Adipocyte (in vitro differentiated cells): ENCODE measurements at regions not wholly inside any gene's neighbourhood (a gene's known extent, or its start where the extent isn't known, plus 50 kb on each side); places are given as distances from the start of the nearest gene placed in this dataset.
A peak's percentile ranks its signal among the peaks of the same experiment; 100 is the strongest.

Experiments
- DNase-seq: peaks from one replicate; pipeline ENCODE4 v3.0.0-alpha.2; 2015; ENCODE audit warnings: low read depth
- H3K27me3 ChIP-seq: replicated peaks from 2 replicates; pipeline ENCODE4 v1.7.0; 2013; ENCODE audit warnings: mild to moderate bottlenecking, low read length, moderate library complexity; ENCODE audit not compliant: control insufficient read depth, insufficient read depth
- H3K36me3 ChIP-seq: 2 replicates; pipeline ENCODE4 v1.7.0; 2013; ENCODE audit warnings: low read length, mild to moderate bottlenecking, moderate library complexity; ENCODE audit not compliant: control insufficient read depth, insufficient read depth, severe bottlenecking
- H3K4me1 ChIP-seq: 2 replicates; pipeline ENCODE4 v1.7.0; 2013; ENCODE audit warnings: mild to moderate bottlenecking, low read length, moderate library complexity; ENCODE audit not compliant: control insufficient read depth, insufficient read depth
- H3K4me3 ChIP-seq: 2 replicates; pipeline ENCODE4 v1.7.0; 2013; ENCODE audit warnings: mild to moderate bottlenecking, low read length, moderate library complexity
- H3K9ac ChIP-seq: 2 replicates; pipeline ENCODE4 v1.7.0; 2013; ENCODE audit warnings: mild to moderate bottlenecking, low read length, moderate library complexity
- H3K9me3 ChIP-seq: 2 replicates; pipeline ENCODE4 v1.7.0; 2013; ENCODE audit warnings: mild to moderate bottlenecking, low read length, moderate library complexity; ENCODE audit not compliant: control insufficient read depth

GRCh38 chr11:116065986-116066385 is 561.8 kb upstream of the CADM1 start:
- H3K9ac ChIP-seq, result no peak overlapping the region
- no peaks in the 10 kb centered on the region for H3K36me3 ChIP-seq
- H3K9me3 ChIP-seq, result no peaks in the 10 kb centered on the region
- DNase-seq, result no peak
- H3K4me3 ChIP-seq, result no peak overlapping the region
- peaks cover 4% of the 10 kb centered on the region for H3K27me3 ChIP-seq
- H3K4me1 ChIP-seq, result no peaks in the 10 kb centered on the region

GRCh38 chr11:116065191-116065895 is 561.1 kb upstream of the CADM1 start:
- Histone ChIP-seq H3K9me3 (no peaks in the 10 kb centered on the region), H3K36me3 (no peaks in the 10 kb centered on the region), H3K4me3 (no peak overlapping the region), H3K9ac (no peak overlapping the region), H3K4me1 (no peaks in the 10 kb centered on the region), H3K27me3 (peaks cover 4% of the 10 kb centered on the region)
- DNase-seq, result no peak

- H3K9me3 ChIP-seq, result no peaks in the 10 kb centered on the region
- peaks cover 4% of the 10 kb centered on the region for H3K27me3 ChIP-seq
- no peaks in the 10 kb centered on the region for H3K36me3 ChIP-seq
- DNase-seq, result peak; percentile 1
- no peaks in the 10 kb centered on the region for H3K4me1 ChIP-seq
- no peak overlapping the region for H3K4me3 ChIP-seq
- H3K9ac ChIP-seq, result no peak overlapping the region
Observed at GRCh38 chr11:116062490-116063171, 558.4 kb upstream of the CADM1 start.

- H3K9me3 ChIP-seq, result no peaks in the 10 kb centered on the region
- H3K27me3 ChIP-seq, result peaks cover 4% of the 10 kb centered on the region
- no peak for DNase-seq
- H3K4me1 ChIP-seq, result no peaks in the 10 kb centered on the region
- no peak overlapping the region for H3K4me3 ChIP-seq
- no peak overlapping the region for H3K9ac ChIP-seq
- H3K36me3 ChIP-seq, result no peaks in the 10 kb centered on the region
Observed at GRCh38 chr11:116062129-116062489, 557.9 kb upstream of the CADM1 start.

GRCh38 chr11:116061322-116061721 is 557.1 kb upstream of the CADM1 start:
- H3K9ac ChIP-seq, result no peak overlapping the region
- no peak overlapping the region for H3K4me3 ChIP-seq
- no peak for DNase-seq
- H3K4me1 ChIP-seq, result no peaks in the 10 kb centered on the region
- no peaks in the 10 kb centered on the region for H3K9me3 ChIP-seq
- H3K27me3 ChIP-seq, result peaks cover 4% of the 10 kb centered on the region
- H3K36me3 ChIP-seq, result no peaks in the 10 kb centered on the region

GRCh38 chr11:116059919-116060318 is 555.7 kb upstream of the CADM1 start:
- H3K9me3 ChIP-seq, result no peaks in the 10 kb centered on the region
- no peak for DNase-seq
- H3K4me3 ChIP-seq, result no peak overlapping the region
- H3K9ac ChIP-seq, result no peak overlapping the region
- no peaks in the 10 kb centered on the region for H3K36me3 ChIP-seq
- H3K4me1 ChIP-seq, result no peaks in the 10 kb centered on the region
- peaks cover 4% of the 10 kb centered on the region for H3K27me3 ChIP-seq

- no peak overlapping the region for H3K9ac ChIP-seq
- H3K4me3 ChIP-seq, result no peak overlapping the region
- no peaks in the 10 kb centered on the region for H3K36me3 ChIP-seq
- no peaks in the 10 kb centered on the region for H3K4me1 ChIP-seq
- H3K9me3 ChIP-seq, result no peaks in the 10 kb centered on the region
- DNase-seq, result no peak
- no peaks in the 10 kb centered on the region for H3K27me3 ChIP-seq
Observed at GRCh38 chr11:116057000-116057399, 552.8 kb upstream of the CADM1 start.

- DNase-seq, result no peak
- H3K27me3 ChIP-seq, result no peaks in the 10 kb centered on the region
- H3K4me1 ChIP-seq, result no peaks in the 10 kb centered on the region
- no peak overlapping the region for H3K9ac ChIP-seq
- H3K36me3 ChIP-seq, result no peaks in the 10 kb centered on the region
- H3K9me3 ChIP-seq, result no peaks in the 10 kb centered on the region
- no peak overlapping the region for H3K4me3 ChIP-seq
Observed at GRCh38 chr11:116055064-116055463, 550.8 kb upstream of the CADM1 start.

GRCh38 chr11:116053548-116053919 is 549.3 kb upstream of the CADM1 start:
- no peak for DNase-seq
- no peaks in the 10 kb centered on the region for H3K4me1 ChIP-seq
- no peak overlapping the region for H3K9ac ChIP-seq
- no peak overlapping the region for H3K4me3 ChIP-seq
- peaks cover under 1% of the 10 kb centered on the region for H3K27me3 ChIP-seq
- no peaks in the 10 kb centered on the region for H3K9me3 ChIP-seq
- H3K36me3 ChIP-seq, result no peaks in the 10 kb centered on the region

- H3K36me3 ChIP-seq, result no peaks in the 10 kb centered on the region
- H3K9ac ChIP-seq, result no peak overlapping the region
- no peaks in the 10 kb centered on the region for H3K9me3 ChIP-seq
- no peak for DNase-seq
- H3K4me3 ChIP-seq, result no peak overlapping the region
- peaks cover 3% of the 10 kb centered on the region for H3K27me3 ChIP-seq
- no peaks in the 10 kb centered on the region for H3K4me1 ChIP-seq
Observed at GRCh38 chr11:116052603-116053547, 548.7 kb upstream of the CADM1 start.

- H3K4me1 ChIP-seq, result no peaks in the 10 kb centered on the region
- H3K4me3 ChIP-seq, result no peak overlapping the region
- H3K36me3 ChIP-seq, result no peaks in the 10 kb centered on the region
- H3K9me3 ChIP-seq, result no peaks in the 10 kb centered on the region
- H3K27me3 ChIP-seq, result peaks cover 3% of the 10 kb centered on the region
- H3K9ac ChIP-seq, result no peak overlapping the region
- DNase-seq, result no peak
Observed at GRCh38 chr11:116051494-116051893, 547.3 kb upstream of the CADM1 start.
